Right atrium auricular region (tissue), 2 donors: ENCODE measurements at regions not wholly inside any gene's neighbourhood (a gene's known extent, or its start where the extent isn't known, plus 50 kb on each side); places are given as distances from the start of the nearest gene placed in this dataset.

Experiments
- DNase-seq: peaks from one replicate; pipeline ENCODE4 v3.0.0-alpha.2; 2019; ENCODE audit warnings: low spot score
- H3K27ac ChIP-seq, 2 donors: fragments of 200-600 bp; sonication (generic); 1 replicate in 1 of 2; 2 replicates in 1 of 2; pipeline ENCODE4 v1.5.1; 2016 to 2019
- H3K27me3 ChIP-seq, 2 donors: fragments of 200-600 bp; sonication (generic); one replicate each; pipeline versions ENCODE4 v1.5.1 to v1.6.0; 2017 to 2019
- H3K36me3 ChIP-seq: fragments of 200-600 bp; sonication (generic); one replicate; pipeline ENCODE4 v1.5.1; 2016
- H3K4me1 ChIP-seq, 2 donors: fragments of 200-600 bp; sonication (generic); one replicate each; pipeline versions ENCODE4 v1.5.1 to v1.6.0; 2017 to 2019
- H3K4me3 ChIP-seq, 2 donors: fragments of 200-600 bp; sonication (generic); 1 replicate in 1 of 2; 2 replicates in 1 of 2; pipeline ENCODE4 v1.5.1; 2017 to 2019; ENCODE audit warnings: mild to moderate bottlenecking in 1 of 2, moderate library complexity in 1 of 2
- H3K9me3 ChIP-seq, 2 donors: fragments of 200-600 bp; sonication (generic); one replicate each; pipeline ENCODE4 v1.5.1; 2019
- CTCF ChIP-seq, 2 donors: fragments of 200-600 bp; sonication (generic); IDR thresholded peaks; one replicate each; pipeline ENCODE4 v1.5.1; 2019; ENCODE audit warnings: antibody characterized with exemption in 2 of 2

GRCh38 chr12:102611995-102612394 is 131.6 kb upstream of the IGF1 start:
- Histone ChIP-seq H3K27me3 (no peaks in the 10 kb centered on the region), H3K36me3 (no peaks in the 10 kb centered on the region), H3K4me1 (no peaks in the 10 kb centered on the region), H3K4me3 (no peak overlapping the region), H3K9me3 (peaks cover 0 to 3% of the 10 kb centered on the region in 2 donors), H3K27ac (no peak overlapping the region)
- no peak for TF ChIP-seq CTCF (IDR thresholded peaks at IDR 0.05)
- no peak for DNase-seq

- no peak for DNase-seq
- H3K9me3 ChIP-seq: peaks cover 0 to 3% of the 10 kb centered on the region in 2 donors
- H3K4me1 ChIP-seq: no peaks in the 10 kb centered on the region
- no peak overlapping the region for H3K4me3 ChIP-seq
- no peaks in the 10 kb centered on the region for H3K36me3 ChIP-seq
- no peak for TF ChIP-seq CTCF (IDR thresholded peaks at IDR 0.05)
- H3K27ac ChIP-seq: no peak overlapping the region
- no peaks in the 10 kb centered on the region for H3K27me3 ChIP-seq
These were observed 129.6 kb upstream of the IGF1 start for GRCh38 chr12:102609996-102610395.

GRCh38 chr12:102603021-102603420 is 122.7 kb upstream of the IGF1 start:
- TF ChIP-seq CTCF (IDR thresholded peaks at IDR 0.05): no peak
- no peaks in the 10 kb centered on the region for H3K4me1 ChIP-seq
- no peak for DNase-seq
- H3K9me3 ChIP-seq: peaks cover 0 to 3% of the 10 kb centered on the region in 2 donors
- H3K27ac ChIP-seq: no peak overlapping the region
- H3K27me3 ChIP-seq: no peaks in the 10 kb centered on the region
- H3K4me3 ChIP-seq: no peak overlapping the region
- H3K36me3 ChIP-seq: no peaks in the 10 kb centered on the region

- H3K27ac ChIP-seq: no peak overlapping the region
- H3K4me1 ChIP-seq: no peaks in the 10 kb centered on the region
- no peaks in the 10 kb centered on the region for H3K36me3 ChIP-seq
- no peak overlapping the region for H3K4me3 ChIP-seq
- no peaks in the 10 kb centered on the region for H3K27me3 ChIP-seq
- H3K9me3 ChIP-seq: peaks cover 0 to 3% of the 10 kb centered on the region in 2 donors
- DNase-seq: no peak
- TF ChIP-seq CTCF (IDR thresholded peaks at IDR 0.05): no peak
These were observed 122.2 kb upstream of the IGF1 start for GRCh38 chr12:102602521-102602920.

GRCh38 chr12:102601621-102602020 is 121.3 kb upstream of the IGF1 start:
- no peak for TF ChIP-seq CTCF (IDR thresholded peaks at IDR 0.05)
- no peak for DNase-seq
- Histone ChIP-seq H3K27ac (no peak overlapping the region), H3K4me3 (no peak overlapping the region), H3K9me3 (no peaks in the 10 kb centered on the region), H3K4me1 (no peaks in the 10 kb centered on the region), H3K27me3 (no peaks in the 10 kb centered on the region), H3K36me3 (no peaks in the 10 kb centered on the region)

- Histone ChIP-seq H3K36me3 (no peaks in the 10 kb centered on the region), H3K4me1 (no peaks in the 10 kb centered on the region), H3K4me3 (no peak overlapping the region), H3K9me3 (no peaks in the 10 kb centered on the region), H3K27ac (no peak overlapping the region), H3K27me3 (no peaks in the 10 kb centered on the region)
- no peak for DNase-seq
- TF ChIP-seq CTCF (IDR thresholded peaks at IDR 0.05): no peak
These were observed 116.3 kb upstream of the IGF1 start for GRCh38 chr12:102596687-102597086.
